ENCODE measurements at regions not wholly inside any gene's neighbourhood (a gene's known extent, or its start where the extent isn't known, plus 50 kb on each side); places are given as distances from the start of the nearest gene placed in this dataset.

DNA sequence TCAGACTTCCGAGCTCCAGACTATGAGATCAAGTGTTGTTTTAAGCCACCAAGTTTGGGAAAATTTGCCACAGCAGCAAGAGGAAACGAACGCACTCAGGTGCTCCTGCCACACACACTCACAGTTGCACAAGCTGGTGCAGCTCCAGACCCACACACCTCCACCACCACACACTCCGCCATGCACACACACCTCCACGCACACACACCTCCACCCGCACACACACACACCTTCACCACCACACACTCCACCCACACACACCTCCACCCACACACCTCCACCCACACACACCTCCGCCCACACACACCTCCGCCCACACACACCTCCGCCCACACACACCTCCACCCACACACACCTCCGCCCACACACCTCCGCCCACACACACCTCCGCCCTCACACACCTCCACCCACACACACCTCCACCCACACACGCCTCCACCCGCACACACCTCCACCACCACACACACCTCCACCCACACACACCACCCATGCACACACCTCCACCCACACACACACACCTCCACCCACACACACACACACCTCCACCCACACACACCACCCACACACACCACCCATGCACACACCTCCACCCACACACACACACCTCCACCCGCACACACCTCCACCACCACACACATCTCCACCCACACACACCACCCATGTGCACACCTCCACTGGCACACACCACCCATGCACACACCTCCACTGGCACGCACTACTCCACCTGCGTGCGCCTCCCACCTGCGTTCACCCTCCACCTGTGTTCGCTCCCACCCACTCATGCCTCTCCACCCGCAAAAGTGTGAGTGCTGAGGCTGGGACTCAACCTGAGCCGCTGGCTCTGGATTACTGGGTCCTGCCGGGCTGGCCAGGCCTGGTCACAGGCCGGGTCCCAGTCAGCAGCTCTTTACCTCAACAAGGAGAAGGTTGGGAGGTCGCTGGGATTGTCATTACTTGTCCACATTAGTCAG, 175.6 kb downstream of the BMP7 start:
- no peak for TF ChIP-seq FOXK2 (IDR thresholded peaks at IDR 0.05)
- TF ChIP-seq L3MBTL2 (conservative IDR thresholded peaks at IDR 0.05): no peak
- TF ChIP-seq, protein P1, sequence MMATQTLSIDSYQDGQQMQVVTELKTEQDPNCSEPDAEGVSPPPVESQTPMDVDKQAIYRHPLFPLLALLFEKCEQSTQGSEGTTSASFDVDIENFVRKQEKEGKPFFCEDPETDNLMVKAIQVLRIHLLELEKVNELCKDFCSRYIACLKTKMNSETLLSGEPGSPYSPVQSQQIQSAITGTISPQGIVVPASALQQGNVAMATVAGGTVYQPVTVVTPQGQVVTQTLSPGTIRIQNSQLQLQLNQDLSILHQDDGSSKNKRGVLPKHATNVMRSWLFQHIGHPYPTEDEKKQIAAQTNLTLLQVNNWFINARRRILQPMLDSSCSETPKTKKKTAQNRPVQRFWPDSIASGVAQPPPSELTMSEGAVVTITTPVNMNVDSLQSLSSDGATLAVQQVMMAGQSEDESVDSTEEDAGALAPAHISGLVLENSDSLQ (IDR thresholded peaks at IDR 0.05): no peak
- no peak for TF ChIP-seq FOXM1 (IDR thresholded peaks at IDR 0.05; ENCODE audit: borderline replicate concordance)
- no peak for TF ChIP-seq TARDBP (IDR thresholded peaks at IDR 0.05)
- no peak for TF ChIP-seq FOXA1 (IDR thresholded peaks at IDR 0.05)
- no peak for TF ChIP-seq SP1 (IDR thresholded peaks at IDR 0.05)
- no peak for TF ChIP-seq ELF4 (IDR thresholded peaks at IDR 0.05)

Measured in HEK293T (cell line).